Tibial artery (tissue), 4 donors: ENCODE measurements at regions not wholly inside any gene's neighbourhood (a gene's known extent, or its start where the extent isn't known, plus 50 kb on each side); places are given as distances from the start of the nearest gene placed in this dataset.

Experiments used
- DNase-seq, 2 donors: peaks; one replicate each; pipeline ENCODE4 v3.0.0-alpha.2; 2019
- H3K27ac ChIP-seq, 2 donors: fragments of 200-600 bp; sonication (generic) in 1 of 2; 1 replicate in 1 of 2; 2 replicates in 1 of 2; pipeline ENCODE4 v1.5.1; 2018 to 2019; ENCODE audit warnings: mild to moderate bottlenecking in 1 of 2
- H3K27me3 ChIP-seq, 2 donors: fragments of 200-600 bp; sonication (generic) in 1 of 2; one replicate each; pipeline versions ENCODE4 v1.5.1 to v1.6.0; 2016 to 2019
- H3K36me3 ChIP-seq, 3 donors: fragments of 200-600 bp; sonication (generic) in 2 of 3; one replicate each; pipeline ENCODE4 v1.5.1; 2016 to 2019; ENCODE audit warnings: mild to moderate bottlenecking in 2 of 3
- H3K4me1 ChIP-seq, 4 donors: fragments of 200-600 bp; sonication (generic) in 2 of 4; 1 replicate in 3 of 4; 2 replicates in 1 of 4; pipeline ENCODE4 v1.5.1; 2016 to 2019
- H3K4me3 ChIP-seq, 2 donors: fragments of 200-600 bp; sonication (generic) in 1 of 2; 1 replicate in 1 of 2; 2 replicates in 1 of 2; pipeline ENCODE4 v1.5.1; 2018 to 2019; ENCODE audit warnings: mild to moderate bottlenecking in 2 of 2
- H3K9me3 ChIP-seq, 3 donors: fragments of 200-600 bp; sonication (generic) in 1 of 3; one replicate each; pipeline ENCODE4 v1.5.1; 2016 to 2019
- CTCF ChIP-seq, 2 experiments: fragments of 200-600 bp in 1 of 2; fragments of 450-650 bp in 1 of 2; IDR thresholded peaks; one replicate each; pipeline ENCODE4 v1.5.1; 2017 to 2019; ENCODE audit warnings: antibody characterized with exemption in 2 of 2, mild to moderate bottlenecking in 1 of 2, moderate library complexity in 1 of 2
- intact Hi-C: fragments of 100-400 bp; cut with DNase I; formaldehyde crosslinking; loops from one replicate; pipeline ENCODE4 v1.15.0; 2023; ENCODE audit warnings: low total_unique reads

GRCh38 chr9:86816868-86817267 is 130.4 kb downstream of the GAS1 start:
- no peaks in the 10 kb centered on the region for H3K9me3 ChIP-seq
- no peaks in the 10 kb centered on the region for H3K4me1 ChIP-seq
- TF ChIP-seq CTCF (IDR thresholded peaks at IDR 0.05), result no peak

DNA sequence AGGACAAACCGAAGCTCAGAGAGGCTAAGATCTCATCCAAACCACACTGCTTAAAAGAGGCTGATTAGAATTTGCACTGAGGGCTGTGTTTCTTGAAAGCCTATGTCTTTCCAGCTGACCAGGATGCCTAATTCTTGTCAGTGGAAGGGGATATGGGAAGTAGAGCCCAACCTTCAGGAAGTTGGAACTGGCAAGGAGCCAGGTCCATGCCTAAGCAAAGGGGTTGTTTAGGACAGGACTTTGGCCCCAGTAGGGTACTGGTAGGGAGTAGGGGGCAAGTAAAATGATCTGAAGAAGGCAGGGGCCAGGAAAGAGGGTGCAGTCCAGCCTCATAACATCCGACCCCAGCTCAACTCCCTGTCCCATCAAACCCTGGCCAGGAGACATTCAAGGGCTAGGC is 130.9 kb downstream of the GAS1 start:
- no peak overlapping the region for H3K27ac ChIP-seq
- no peaks in the 10 kb centered on the region for H3K4me1 ChIP-seq
- no peak for DNase-seq
- no peaks in the 10 kb centered on the region for H3K9me3 ChIP-seq
- no peaks in the 10 kb centered on the region for H3K27me3 ChIP-seq
- H3K36me3 ChIP-seq, result no peaks in the 10 kb centered on the region
- intact Hi-C loops, result no loop called here
- H3K4me3 ChIP-seq, result no peak overlapping the region
- TF ChIP-seq CTCF (IDR thresholded peaks at IDR 0.05), result no peak

More at GRCh38 chr9:86816868-86817267, 130.4 kb downstream of the GAS1 start:
- Histone ChIP-seq H3K27me3 (no peaks in the 10 kb centered on the region), H3K36me3 (no peaks in the 10 kb centered on the region), H3K4me3 (no peak overlapping the region), H3K27ac (no peak overlapping the region)
- no peak for DNase-seq
- intact Hi-C loops, result no loop called here

GRCh38 chr9:86812616-86813015 is 134.7 kb downstream of the GAS1 start:
- no peak overlapping the region for H3K27ac ChIP-seq
- DNase-seq, result no peak
- no peaks in the 10 kb centered on the region for H3K4me1 ChIP-seq
- no peaks in the 10 kb centered on the region for H3K27me3 ChIP-seq
- H3K9me3 ChIP-seq, result no peaks in the 10 kb centered on the region
- H3K4me3 ChIP-seq, result no peak overlapping the region
- intact Hi-C loops, result no loop called here
- H3K36me3 ChIP-seq, result no peaks in the 10 kb centered on the region
- TF ChIP-seq CTCF (IDR thresholded peaks at IDR 0.05), result no peak

DNA sequence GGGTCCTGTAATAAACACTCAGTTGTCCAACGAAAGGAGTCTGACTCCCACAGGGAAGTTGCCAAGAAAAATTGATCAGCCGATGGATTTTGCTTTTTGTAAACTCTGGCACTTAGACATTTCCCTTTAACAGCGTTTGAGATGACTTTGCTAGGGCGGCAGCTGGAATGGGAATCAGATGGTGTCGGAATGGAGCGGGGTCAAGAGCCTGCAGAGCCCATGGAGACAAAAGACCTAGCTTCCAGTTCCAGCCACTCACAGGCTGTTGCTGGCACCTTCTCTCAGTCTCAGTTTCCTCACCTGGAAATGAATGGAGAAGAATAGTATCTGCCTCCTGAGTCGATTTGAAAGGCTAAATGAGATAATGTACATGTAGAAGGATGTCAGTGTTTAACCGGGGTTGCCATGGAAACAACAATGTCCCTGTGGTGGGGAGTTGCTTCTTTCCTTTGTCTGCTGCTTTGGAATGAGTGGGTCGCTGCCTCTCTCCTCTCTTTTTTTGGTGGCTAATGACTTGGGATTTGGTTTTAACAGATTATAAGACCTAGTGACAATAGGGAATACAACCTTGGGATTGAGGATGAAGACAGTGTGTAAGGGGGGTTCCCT is 137.4 kb downstream of the GAS1 start:
- Histone ChIP-seq H3K27me3 (no peaks in the 10 kb centered on the region), H3K4me1 (no peaks in the 10 kb centered on the region), H3K9me3 (no peaks in the 10 kb centered on the region), H3K36me3 (no peaks in the 10 kb centered on the region), H3K27ac (no peak overlapping the region), H3K4me3 (no peak overlapping the region)
- TF ChIP-seq CTCF (IDR thresholded peaks at IDR 0.05), result no peak
- DNase-seq, result no peak
- intact Hi-C loops, result no loop called here

DNA sequence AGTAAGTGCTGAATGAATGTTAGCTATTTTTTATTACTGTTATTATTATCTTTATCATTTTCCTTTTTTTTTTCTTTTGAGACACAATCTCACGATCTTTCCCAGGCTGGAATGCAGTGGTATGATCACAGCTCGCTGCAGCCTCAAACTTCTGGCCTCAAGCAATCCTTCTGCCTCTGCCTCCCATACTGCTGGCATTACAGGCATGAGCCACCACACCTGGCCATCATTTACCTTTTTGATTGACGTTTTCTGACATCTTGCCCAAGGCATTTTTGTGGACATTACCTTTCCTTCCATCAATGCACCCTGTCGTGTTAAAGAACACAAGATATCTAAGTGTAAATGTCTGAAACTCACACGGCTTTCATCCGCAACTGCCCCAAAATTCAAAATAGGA is 138.2 kb downstream of the GAS1 start:
- DNase-seq, result no peak
- Histone ChIP-seq H3K9me3 (no peaks in the 10 kb centered on the region), H3K27me3 (no peaks in the 10 kb centered on the region), H3K27ac (no peak overlapping the region), H3K36me3 (no peaks in the 10 kb centered on the region), H3K4me3 (no peak overlapping the region), H3K4me1 (no peaks in the 10 kb centered on the region)
- TF ChIP-seq CTCF (IDR thresholded peaks at IDR 0.05), result no peak
- intact Hi-C loops, result no loop called here
